Fibroblast of pulmonary artery (primary cell): ENCODE measurements at regions not wholly inside any gene's neighbourhood (a gene's known extent, or its start where the extent isn't known, plus 50 kb on each side); places are given as distances from the start of the nearest gene placed in this dataset.

Experiments
- DNase-seq: peaks from one replicate; pipeline ENCODE4 v3.0.0-alpha.2; 2010; ENCODE audit warnings: low read depth
- H3K4me3 ChIP-seq: replicated peaks from 2 replicates; pipeline ENCODE4 v1.5.1; 2011; ENCODE audit warnings: low read depth, mild to moderate bottlenecking, control low read depth, low read length, moderate library complexity
- CTCF ChIP-seq: IDR thresholded peaks from 2 replicates; pipeline ENCODE4 v1.5.1; 2011; ENCODE audit warnings: mild to moderate bottlenecking, control low read depth, low read length, inconsistent platforms; ENCODE audit errors: missing control alignments

- no peak for TF ChIP-seq CTCF
These were observed 381.6 kb downstream of the CDH11 start for GRCh38 chr16:64740261-64740660.

DNA sequence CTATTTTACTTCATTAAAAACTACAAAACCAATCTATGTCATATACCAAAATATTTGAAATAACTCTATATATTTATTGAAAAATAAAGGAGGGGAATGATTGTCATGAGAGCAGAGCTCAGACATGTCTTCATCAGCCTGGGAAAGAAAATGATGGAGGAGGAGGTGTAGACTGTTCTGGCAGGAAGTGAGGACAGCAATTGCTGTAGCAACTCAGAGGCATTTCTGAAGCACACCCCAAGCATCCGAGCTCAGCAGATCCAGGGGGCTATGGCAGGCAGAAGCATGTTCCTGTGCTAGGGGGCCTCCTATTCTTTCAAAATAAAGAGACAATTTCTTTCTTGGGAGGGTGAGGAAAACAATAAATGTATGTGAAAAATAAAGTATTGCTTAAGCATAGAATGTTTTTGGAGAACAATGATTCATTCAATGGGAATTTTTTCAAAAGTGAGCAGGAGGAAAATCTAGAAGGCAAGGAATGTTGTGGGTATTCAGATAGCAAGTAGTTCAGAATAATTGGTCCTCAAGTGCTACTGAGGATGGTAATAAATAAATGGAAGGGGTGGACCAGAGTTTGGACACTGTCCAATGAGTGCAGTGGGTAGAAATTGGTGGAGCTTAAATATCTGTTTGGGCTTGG, 383.4 kb downstream of the CDH11 start:
- no peak for TF ChIP-seq CTCF
- no peak overlapping the region for H3K4me3 ChIP-seq
- DNase-seq = peak; percentile 77

More at GRCh38 chr16:64740261-64740660, 381.6 kb downstream of the CDH11 start:
- H3K4me3 ChIP-seq = no peak overlapping the region
- no peak for DNase-seq

DNA sequence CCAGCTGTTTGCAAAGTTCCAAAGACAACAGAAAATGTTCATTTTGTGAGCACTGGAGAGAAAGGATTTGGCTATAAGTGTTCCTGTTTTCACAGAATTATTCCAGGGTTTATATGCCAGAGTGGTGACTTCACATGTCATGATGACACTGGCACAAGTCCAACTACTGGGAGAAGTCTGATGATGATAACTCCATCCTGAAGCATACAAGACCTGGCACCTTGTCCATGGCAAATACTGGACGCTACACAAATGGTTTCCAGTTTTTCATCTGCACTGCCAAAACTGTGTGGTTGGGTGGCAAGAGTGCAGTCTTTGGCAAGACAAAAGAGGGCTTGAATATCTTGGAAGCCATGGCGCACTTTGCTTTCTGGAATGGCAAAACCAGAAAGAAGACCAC, 385.0 kb downstream of the CDH11 start:
- no peak for DNase-seq
- no peak for TF ChIP-seq CTCF
- H3K4me3 ChIP-seq = no peak overlapping the region

DNA sequence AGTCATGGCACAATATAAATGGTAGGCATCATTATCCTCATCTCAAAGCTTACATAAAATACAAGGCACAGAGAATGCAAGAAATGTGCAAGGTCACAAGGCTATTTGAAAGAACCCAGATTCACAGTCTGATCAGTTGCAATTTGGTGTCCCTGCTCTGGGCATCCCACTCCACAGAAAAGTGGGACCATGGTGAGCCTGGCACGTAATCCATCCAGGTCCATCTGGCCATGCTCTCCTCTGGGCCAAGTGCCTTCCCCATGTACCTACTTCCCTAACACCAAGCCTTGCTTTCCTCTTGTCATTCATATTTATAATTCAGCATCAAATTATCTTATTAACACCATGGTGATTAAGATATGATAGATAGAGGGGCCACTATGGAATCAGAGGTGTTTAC, 390.0 kb downstream of the CDH11 start:
- no peak overlapping the region for H3K4me3 ChIP-seq
- no peak for TF ChIP-seq CTCF
- no peak for DNase-seq

DNA sequence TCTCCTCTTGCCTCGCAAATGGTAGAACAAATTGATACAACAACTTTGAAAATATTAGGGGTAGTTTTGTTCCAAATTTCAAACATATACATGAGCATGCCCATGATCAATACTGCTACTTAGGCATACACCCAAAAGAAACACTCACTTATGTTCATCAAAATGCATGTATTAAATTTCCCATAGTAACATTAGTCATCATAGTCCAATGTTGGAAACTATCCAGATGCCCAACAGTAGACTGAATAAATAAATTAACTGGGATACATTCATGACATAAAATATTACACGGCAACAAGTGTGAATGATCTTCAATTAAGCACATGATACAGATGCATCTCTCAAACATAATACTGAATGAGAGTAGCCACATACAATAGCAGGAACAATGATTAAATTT, 391.6 kb downstream of the CDH11 start:
- TF ChIP-seq CTCF = no peak
- no peak overlapping the region for H3K4me3 ChIP-seq
- DNase-seq = no peak

- TF ChIP-seq CTCF = no peak
- H3K4me3 ChIP-seq = no peak overlapping the region
These were observed 397.5 kb downstream of the CDH11 start for GRCh38 chr16:64724339-64724738.

GRCh38 chr16:64718486-64718885, 403.4 kb downstream of the CDH11 start:
- DNase-seq = no peak
- TF ChIP-seq CTCF = no peak

More at GRCh38 chr16:64724339-64724738, 397.5 kb downstream of the CDH11 start:
- no peak for DNase-seq

More at GRCh38 chr16:64718486-64718885, 403.4 kb downstream of the CDH11 start:
- H3K4me3 ChIP-seq = no peak overlapping the region
